Uterus (tissue), 2 donors: ENCODE measurements at regions not wholly inside any gene's neighbourhood (a gene's known extent, or its start where the extent isn't known, plus 50 kb on each side); places are given as distances from the start of the nearest gene placed in this dataset.

ENCODE experiments used
- CTCF ChIP-seq, 4 experiments: fragments of 200-600 bp in 2 of 4; fragments of 450-650 bp in 2 of 4; sonication (generic) in 2 of 4; IDR thresholded peaks; one replicate each; pipeline ENCODE4 v1.5.1; 2016 to 2019; ENCODE audit warnings: antibody characterized with exemption in 4 of 4, mild to moderate bottlenecking in 2 of 4, moderate library complexity in 1 of 4
- POLR2A ChIP-seq, 2 donors: fragments of 450-650 bp; IDR thresholded peaks; one replicate each; pipeline ENCODE4 v1.6.1; 2016; ENCODE audit warnings: antibody characterized with exemption in 2 of 2, mild to moderate bottlenecking in 1 of 2, moderate library complexity in 1 of 2

GRCh38 chrX:129092242-129092641, 431.0 kb downstream of the SMARCA1 start:
- TF ChIP-seq CTCF (IDR thresholded peaks at IDR 0.05), result no peak
- no peak for TF ChIP-seq POLR2A (IDR thresholded peaks at IDR 0.05)
